ENCODE measurements at regions not wholly inside any gene's neighbourhood (a gene's known extent, or its start where the extent isn't known, plus 50 kb on each side); places are given as distances from the start of the nearest gene placed in this dataset.
"Not testable (repeated sequence)": the region's sequence is repeated elsewhere in the genome, so short reads cannot be mapped to it uniquely, and the experiment has no call there.

DNA sequence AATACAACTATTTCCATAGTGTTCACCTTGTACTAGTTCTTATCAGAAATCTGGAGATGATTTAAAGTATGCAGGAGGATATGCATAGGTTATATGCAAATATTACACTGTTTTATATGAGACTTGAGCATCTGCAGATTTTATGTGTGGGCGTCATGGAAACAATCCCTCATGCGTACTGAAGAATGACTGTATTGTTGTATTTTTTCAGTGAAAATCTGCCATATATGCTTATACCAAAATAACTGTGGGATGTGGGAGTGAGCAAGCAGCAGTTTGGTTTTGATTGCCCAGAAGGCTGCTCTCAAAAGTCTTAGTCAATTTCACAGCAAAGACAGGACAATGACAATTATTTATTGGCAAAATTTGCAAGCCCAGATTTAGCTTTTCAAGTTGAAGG, 238.8 kb upstream of the PCDH20 start:
- DNase-seq, result no peak

DNA sequence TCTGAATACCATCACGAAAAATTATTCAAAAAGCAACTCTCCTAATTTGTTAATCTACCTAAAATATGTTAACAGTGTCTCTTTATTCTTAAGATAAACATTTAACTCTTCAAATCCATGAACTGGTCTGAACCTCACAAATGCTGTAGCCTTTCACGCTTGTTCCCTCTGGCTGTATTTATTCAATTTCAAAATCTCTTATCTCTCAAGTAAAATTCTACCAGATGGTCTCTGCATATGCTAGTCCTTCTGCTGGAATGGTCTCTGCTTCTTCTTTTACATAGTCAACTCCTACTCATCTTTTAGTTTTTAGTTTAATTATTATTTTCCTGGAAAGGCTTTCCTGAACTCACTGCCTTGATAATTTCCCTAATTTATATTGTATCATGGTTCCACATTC, 232.9 kb upstream of the PCDH20 start:
- no peak for DNase-seq

DNA sequence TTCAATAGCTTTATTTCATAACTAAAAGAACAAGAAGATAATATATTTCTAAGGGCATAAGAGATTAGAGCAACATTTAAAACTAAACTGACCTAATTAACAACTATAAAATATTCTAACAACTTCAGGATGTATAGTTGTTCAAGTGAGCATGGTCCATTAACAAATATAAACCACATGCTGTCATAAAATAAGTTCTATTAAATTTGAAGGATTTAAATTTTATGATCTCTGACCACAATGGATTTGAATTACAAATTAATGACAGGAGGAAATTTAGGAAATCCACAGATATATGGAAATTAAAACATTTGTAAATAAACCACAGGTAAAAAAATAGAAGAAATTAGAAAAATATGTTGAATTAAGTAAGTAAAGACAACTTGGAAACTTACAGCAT, 196.5 kb upstream of the PCDH20 start:
- no peak for DNase-seq

DNA sequence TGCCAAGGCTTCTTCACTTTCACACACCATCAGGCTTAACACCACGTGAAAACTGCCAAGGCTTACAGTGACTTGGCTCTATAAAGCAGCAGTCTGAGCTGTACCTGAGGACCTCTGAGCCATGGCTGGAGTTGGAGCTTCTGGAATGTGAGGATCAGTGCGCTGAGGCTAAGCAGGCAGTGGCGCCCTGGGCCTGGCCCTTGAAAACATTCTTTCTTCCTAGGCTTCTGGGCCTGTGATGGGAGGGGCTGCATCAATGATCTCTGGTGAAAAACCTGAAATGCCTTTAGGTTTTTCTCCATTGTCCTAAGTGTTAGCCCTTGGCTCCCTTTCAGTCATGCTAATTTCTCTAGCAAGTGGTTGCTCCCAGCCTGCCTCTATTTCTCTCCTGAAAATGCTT, 192.5 kb upstream of the PCDH20 start:
- DNase-seq, result no peak

DNA sequence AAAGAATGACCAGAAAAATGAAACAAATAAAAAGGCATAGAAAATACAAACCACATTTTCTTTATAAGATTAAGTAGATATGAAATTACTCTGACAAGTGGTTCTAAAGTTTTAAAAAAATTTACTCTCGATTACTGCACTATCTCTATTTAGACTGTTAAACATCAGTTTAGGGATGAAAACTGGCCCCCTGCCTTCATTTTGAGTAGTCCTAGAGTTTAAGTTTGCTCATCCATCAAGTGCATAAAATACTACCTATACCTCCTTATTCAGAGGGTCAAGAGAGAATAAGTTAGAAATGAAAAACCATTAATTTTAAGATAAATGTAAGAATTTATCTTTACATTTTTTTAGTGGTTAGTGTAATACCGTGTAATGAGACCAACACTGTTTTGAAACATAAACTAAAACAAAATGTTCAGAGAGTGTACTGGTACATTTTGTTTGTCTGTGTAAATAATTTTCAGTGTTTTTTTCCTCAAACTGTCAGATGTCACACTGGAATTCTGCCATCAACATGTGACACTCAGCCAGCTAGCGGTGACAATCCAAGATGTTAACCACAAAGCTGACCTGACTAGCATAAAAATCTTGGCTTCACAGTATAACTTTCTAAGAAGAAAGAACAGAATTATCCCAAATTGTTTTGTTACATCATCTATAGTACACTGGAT, 184.8 kb upstream of the PCDH20 start:
- DNase-seq, result no peak

DNA sequence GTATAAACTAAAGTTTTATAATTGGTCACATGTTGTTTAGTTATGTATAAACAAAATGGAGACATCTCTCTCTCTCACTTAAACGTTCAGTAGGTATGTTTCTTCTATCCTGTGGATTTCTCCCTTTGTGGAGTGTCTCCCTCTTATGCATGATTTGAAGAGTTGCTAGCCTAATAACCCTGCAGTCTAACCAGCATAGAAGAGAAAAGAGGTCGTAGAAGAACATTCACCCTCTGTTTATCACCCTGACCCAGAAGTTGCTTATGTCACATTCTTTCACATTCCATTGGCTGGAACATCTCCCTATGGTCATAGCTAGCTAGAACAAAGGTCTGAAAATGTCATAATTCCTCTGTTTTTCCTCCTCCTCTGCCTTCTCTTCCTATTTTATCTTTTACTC, 176.8 kb upstream of the PCDH20 start:
- DNase-seq, result no peak

DNA sequence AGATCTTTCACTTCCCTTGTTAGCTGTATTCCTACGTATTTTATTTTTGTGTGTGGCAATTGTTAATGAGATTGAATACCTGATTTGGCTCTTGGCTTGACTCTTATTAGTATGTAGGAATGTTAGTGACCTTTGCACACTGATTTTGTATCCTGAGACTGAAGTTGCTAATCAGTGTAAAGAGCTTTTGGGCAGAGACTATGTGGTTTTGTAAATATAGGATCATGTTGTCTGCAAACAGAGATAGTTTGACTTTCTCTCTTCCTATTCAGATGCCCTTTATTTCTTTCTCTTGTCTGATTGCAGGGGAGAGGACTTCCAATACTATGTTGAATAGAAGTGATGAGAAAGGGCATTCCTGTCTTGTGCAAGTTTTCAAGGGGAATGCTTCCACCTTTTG, 160.3 kb upstream of the PCDH20 start:
- DNase-seq, result no peak

DNA sequence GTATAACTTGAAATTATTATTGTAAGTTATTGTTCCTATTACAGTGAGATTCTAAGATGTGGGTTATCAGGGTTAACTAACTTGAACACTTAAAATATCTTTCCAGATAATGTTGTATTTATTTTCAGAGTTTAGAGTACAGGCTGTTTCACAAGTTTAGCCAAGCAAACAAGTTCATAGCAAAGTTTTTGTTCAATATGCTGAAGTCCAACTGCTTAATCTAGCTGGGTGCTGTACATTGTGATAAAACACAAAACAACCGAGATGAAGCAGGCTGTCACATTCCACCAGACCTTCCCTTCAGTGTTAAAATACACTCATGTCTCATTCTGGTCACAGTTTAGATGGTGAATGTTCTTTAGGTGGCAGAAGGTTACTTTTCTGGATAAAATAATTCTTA, 148.0 kb upstream of the PCDH20 start:
- DNase-seq, result no peak

DNA sequence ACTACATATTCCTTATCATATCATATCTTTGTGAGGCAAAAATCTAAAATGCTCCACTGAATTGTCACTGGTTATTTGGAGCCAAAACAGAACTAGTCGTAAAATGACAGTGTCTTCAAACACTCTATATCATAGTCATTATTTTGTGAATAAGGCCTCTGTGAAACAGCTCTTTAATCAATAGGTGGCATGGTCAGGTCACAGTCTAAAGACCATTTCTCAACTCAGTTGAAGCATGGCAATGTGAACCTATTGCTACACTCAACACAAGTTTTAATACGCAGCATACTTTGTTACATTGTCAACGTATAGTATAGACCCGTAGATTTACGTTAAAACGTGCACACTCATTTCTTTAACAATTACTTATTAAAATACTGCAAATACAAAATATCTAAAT, 131.3 kb upstream of the PCDH20 start:
- DNase-seq, result no peak

DNA sequence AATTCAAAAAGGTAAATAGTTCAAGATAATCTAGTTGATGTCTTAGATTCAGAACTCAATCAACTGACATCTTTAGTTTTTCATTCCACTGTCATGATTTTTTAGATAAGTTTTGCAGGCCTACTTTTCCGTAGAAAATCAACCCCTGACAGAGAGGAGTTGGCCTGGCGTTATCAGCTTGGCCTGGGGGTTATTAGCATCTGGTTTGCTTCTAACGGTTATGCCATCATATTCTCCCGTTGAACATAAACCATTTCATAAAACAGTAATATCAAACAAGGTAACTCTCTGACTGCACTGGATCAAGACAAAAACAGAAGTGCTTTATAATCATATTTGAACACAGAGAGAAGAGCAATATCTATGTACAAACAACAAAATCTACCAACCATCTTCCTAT, 130.8 kb upstream of the PCDH20 start:
- no peak for DNase-seq

DNA sequence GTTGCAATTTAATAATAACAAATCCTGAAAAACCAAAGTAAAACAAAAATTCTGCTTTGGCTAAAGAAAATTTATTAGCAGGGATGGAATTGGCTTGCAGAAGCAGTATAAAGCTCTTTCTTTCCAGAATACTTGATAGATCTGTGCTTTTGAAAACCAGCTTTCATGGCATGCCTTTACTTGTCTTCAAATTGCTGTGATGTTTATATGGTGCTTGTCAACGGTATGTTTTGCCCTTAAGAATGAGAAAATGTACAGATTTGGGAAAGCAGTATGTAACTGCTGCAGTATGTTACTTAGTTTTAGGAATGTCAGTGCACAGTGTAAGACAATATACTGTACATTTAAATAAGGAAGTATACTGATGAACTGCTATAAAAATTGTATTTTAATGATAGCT, 120.8 kb upstream of the PCDH20 start:
- no peak for DNase-seq

DNA sequence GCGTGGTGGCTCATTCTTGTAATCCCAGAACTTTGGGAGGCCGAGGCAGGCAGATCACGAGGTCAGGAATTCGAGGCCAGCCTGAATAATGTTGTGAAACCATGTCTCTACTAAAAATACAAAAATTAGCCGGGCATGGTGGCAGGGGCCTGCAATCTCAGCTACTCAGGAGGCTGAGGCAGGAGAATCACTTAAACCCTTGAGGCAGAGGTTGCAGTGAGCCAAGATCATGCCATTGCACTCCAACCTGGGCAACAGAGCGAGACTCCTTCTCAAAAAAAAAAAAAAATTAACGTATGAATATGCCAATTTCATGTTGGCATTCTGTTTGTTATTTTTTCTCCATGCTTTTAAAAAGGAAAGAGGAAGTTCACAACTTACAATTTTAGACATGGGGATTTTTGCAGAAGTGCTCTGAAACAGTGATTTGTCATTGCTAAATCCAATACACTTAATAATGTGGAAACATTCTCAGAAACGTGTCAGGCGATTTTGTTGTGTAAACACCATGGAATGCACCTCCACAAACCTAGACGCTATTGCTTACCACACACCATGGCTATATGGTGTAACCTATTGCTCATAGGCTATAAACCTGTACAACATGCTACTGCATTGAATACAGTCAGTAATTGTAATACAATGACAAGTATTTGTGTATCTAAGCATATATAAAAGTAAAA, 115.9 kb upstream of the PCDH20 start:
- no peak for DNase-seq

DNA sequence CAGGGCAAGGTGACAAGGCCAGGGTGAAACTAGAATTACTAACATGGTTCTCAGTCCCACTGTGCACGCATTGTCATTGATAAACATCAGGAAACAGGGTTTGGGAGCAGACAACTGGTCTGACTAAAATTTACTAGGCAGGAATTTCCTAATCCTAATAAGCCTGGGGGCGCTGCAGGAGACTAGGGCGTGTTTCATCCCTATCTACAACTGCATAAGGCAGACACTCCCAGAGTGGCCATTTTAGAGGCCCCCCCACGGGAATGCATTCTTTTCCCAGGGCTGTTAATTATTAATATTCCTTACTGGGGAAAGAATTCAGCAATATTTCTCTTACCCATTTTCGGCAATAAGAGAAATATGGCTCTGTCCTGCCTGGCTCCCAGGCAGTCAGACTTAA, 103.6 kb upstream of the PCDH20 start:
- DNase-seq, result not testable (repeated sequence)

DNA sequence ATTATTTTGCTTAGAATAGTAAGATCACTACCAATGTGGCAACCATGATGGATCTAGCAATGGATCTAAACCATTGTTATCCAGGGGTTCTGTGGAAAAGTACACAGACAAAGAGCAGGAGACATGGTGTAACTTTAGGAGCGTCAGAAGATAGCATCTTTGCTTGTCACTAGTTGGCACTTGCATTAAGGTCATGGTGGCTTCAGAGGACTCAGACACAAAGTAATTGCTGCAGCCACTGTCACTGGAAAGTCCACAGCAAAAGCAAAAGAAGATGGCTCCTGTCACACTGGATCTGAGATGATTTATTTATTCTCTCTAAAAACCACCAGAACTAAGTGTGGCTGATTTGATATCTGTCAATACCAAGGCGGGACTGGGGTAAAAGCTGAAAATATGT, 93.3 kb upstream of the PCDH20 start:
- DNase-seq, result no peak

DNA sequence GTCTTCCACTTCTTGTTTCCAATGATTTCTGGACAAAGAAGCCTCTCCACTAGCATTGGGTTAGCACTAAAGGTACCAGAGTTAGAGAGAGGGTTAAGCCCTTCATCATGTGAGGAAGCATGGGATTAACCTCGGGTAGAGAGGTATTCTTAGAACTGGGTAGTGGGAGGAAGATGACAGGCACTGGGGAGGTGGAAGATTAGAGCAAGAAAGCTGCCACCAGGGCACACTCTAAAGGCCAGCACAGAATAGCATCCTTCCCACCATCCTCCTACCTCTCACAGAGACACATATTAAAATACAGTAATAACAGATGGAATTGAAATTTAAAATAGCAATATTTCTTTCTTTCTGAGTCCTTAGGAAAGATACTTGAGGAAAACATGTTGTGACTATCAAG, 84.5 kb upstream of the PCDH20 start:
- DNase-seq, result no peak

DNA sequence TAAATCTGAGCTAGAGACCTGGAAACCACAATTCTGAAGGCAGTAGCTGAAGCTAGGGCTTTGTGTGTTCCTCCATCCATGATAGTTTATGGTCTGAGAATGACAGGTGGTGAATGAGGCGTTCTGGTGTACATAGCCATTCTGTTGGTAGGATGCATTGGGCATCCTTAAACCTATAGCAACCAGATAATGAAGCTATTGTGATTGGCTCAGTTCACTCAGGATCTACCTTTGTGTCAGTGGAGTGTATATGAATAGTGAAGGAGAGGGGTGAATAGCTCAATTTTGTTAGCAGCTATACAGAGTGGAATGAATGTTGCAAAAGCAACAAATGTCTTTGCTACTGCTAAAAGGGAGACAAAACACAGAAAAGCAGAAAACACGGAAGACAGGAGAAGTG, 80.0 kb upstream of the PCDH20 start:
- DNase-seq, result no peak

DNA sequence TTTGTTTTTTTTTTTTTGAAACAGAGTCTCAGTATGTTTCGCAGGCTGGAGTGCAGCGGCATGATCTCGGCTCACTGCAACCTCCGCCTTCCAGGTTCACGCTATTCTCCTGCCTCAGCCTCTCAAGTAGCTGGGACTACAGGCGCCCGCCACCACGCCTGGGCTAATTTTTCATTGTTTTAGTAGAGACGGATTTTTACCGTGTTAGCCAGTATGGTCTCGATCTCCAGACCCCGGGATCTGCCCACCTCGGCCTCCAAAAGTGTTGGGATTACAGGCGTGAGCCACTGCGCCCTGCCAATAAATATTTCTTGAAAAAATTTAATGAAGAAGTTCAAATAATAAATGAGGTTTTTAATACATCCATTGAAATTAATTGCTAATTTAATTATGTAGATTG, 77.9 kb upstream of the PCDH20 start:
- DNase-seq, result not testable (repeated sequence)

DNA sequence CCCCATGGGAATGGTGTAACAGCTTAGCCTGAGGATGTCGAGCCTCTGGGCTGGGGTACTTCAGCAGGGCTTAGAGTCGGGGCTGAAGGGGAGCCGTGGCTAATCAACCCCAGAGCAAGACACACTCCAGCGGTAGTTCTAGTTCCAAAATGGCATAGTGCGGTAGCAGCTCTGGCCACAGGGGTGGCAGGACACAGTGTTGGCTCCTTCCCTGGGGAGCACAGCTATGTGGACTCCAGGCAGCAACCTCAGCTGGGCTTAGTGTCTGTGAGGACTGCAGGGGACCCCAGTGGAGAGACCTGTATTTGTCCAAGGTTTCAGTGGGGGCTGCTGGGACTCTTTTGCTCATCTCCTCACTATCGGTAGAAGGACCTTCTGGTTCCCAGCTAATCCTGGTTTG, 70.8 kb upstream of the PCDH20 start:
- DNase-seq, result no peak

DNA sequence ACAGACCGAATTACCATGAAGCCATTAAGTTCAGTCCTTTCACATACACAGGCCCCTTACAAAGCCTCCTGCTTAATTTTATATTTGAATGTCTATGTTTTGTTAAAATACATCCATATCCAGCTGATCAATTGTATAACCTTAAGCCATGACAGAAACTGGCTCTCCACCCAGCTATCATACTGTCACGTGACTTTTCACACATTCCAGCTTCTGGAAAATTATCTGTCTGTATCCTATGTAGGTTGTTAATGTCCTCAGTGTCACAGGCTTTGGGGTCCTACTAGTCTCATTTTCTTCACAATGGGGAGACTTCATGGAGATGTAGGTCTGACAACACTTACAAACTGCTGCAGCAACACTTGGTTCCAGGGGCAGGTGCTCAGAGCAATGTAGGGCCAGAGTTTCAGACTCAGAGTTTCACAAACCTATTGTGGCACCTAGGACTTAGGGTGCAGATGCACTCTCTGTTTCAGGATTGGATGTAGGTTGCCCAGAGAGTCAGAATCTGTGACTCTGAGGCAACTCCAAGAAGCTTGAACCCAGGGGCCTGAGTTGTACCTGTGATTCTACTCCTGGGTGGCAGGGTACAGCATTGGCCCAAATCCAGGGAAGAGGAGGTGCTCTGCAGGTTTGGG, 69.6 kb upstream of the PCDH20 start:
- no peak for DNase-seq

DNA sequence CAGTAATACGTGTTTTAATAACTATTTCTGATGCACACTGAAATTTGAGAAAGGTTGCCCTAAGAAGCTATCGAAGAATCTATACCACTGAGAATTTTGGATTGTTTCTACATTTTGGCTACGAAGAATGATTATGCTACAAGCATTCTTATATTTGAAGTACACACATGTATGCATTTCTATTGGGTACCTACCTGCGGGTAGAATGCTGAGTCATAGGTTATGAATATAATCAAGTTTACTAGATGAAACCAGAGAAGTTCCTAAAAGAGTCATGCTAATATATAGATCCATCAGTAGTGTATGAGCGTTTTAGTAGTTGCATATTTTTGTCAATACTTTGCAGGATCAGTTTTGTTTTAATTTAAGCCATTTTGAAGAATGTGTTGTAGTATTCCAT, 62.0 kb upstream of the PCDH20 start:
- DNase-seq, result no peak

DNA sequence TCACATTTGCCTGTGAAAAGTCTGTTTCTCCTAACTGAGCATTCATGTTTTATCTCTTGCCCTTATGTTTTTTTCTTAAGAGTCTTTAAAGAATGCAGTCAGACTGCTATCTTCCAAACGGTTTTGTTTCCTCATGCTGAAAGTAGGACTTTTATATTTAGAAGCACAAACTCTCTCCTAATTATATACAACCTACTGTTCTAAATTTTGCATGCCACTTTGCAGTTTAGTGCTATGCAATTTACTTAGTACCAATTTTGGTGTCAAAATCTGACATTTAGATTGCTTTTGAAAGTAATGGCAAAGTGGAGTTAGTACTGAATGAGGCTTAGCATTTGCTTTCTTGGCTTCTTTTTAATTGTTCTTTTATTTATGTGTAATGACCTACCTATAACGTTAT, 55.1 kb upstream of the PCDH20 start:
- no peak for DNase-seq

DNA sequence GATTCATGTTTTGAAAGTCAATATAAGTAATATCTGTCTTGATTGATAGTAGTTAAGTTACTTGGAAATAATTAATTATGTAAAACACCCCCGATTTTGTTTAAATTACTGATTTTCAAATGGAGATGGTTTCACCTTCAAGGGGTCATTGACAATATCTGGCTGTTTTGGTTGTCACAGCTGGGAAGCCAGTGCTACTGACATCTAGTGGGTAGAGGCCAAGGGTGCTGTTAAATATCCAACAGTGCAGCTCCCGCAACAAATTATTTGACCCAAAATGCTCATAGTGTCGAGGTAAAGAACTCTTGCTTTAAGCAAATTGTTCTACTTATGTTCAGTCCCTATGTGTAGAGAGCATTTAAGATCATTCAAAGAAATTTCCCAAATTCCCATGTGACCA, 50.6 kb upstream of the PCDH20 start:
- DNase-seq, result no peak

Data from NCI-H446 (cell line).